HFF-Myc (cell line): ENCODE measurements at regions not wholly inside any gene's neighbourhood (a gene's known extent, or its start where the extent isn't known, plus 50 kb on each side); places are given as distances from the start of the nearest gene placed in this dataset.

ENCODE experiments used
- DNase-seq: peaks from one replicate; pipeline ENCODE4 v3.0.0-alpha.2; 2011; ENCODE audit warnings: low read depth; ENCODE audit errors: extremely low read depth
- H3K4me3 ChIP-seq: replicated peaks from 2 replicates; pipeline ENCODE4 v1.5.1; 2011; ENCODE audit warnings: low read depth, mild to moderate bottlenecking, control low read depth, low read length
- CTCF ChIP-seq: IDR thresholded peaks from 2 replicates; pipeline ENCODE4 v1.5.1; 2012; ENCODE audit warnings: mild to moderate bottlenecking, low read depth, low read length, control low read depth; ENCODE audit errors: missing control alignments

GRCh38 chr10:83178526-83178925 is 960.8 kb upstream of the GHITM start:
- no peak overlapping the region for H3K4me3 ChIP-seq
- no peak for DNase-seq
- TF ChIP-seq CTCF, result no peak

GRCh38 chr10:83179371-83179770 is 959.9 kb upstream of the GHITM start:
- no peak overlapping the region for H3K4me3 ChIP-seq
- no peak for TF ChIP-seq CTCF
- DNase-seq, result no peak

GRCh38 chr10:83182076-83182475 is 957.2 kb upstream of the GHITM start:
- no peak overlapping the region for H3K4me3 ChIP-seq
- no peak for TF ChIP-seq CTCF
- DNase-seq, result no peak

GRCh38 chr10:83184641-83185040 is 954.7 kb upstream of the GHITM start:
- TF ChIP-seq CTCF, result no peak
- DNase-seq, result no peak
- H3K4me3 ChIP-seq, result no peak overlapping the region

GRCh38 chr10:83190614-83191013 is 948.7 kb upstream of the GHITM start:
- no peak for TF ChIP-seq CTCF
- DNase-seq, result no peak
- H3K4me3 ChIP-seq, result no peak overlapping the region

GRCh38 chr10:83193026-83193425 is 946.3 kb upstream of the GHITM start:
- no peak for TF ChIP-seq CTCF
- DNase-seq, result no peak

GRCh38 chr10:83195021-83195420 is 944.3 kb upstream of the GHITM start:
- no peak overlapping the region for H3K4me3 ChIP-seq
- TF ChIP-seq CTCF, result no peak
- no peak for DNase-seq

More at GRCh38 chr10:83193026-83193425, 946.3 kb upstream of the GHITM start:
- H3K4me3 ChIP-seq, result no peak overlapping the region
